ENCODE measurements at regions not wholly inside any gene's neighbourhood (a gene's known extent, or its start where the extent isn't known, plus 50 kb on each side); places are given as distances from the start of the nearest gene placed in this dataset.
"Not testable (repeated sequence)": the region's sequence is repeated elsewhere in the genome, so short reads cannot be mapped to it uniquely, and the experiment has no call there.

DNA sequence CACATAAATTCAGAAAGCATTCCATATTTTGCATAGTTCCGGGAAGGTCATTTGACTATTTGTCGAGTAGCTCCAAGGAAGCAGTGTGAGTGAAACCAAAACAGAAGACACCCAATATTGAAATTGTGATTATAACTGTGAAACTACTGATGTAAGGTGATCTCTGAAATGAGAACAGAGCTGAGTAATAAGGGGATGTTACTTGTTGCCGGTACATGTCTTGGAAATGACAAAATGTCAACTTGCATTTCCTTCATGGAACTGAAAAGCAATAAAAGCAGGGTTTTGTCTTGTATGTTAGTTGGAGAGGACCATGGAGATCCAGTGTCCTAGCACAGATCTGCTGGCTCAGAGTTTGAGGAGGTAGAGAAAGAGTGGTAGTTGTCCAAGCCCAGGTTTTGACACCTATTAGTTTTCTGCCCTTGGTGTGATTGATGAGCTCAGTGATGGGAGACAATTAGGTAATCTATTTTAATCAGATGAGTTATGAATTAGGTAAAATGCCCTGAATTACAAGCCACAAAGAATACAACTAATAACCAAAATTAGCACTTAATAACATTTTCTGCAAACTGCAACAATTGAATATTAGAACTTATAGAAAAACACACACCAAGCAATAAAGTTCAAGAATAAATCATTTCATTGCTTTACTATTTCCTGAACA is 58.7 kb upstream of the ZNF519 start:
- 88% methylated on average over 3 of the region's 3 CpGs for WGBS
- H3K27me3 ChIP-seq (replicated peaks; ENCODE audit: insufficient read depth); H3K4me1 ChIP-seq (replicated peaks); DNase-seq (ENCODE audit: low spot score); H3K27ac ChIP-seq; H3K4me3 ChIP-seq; H3K36me3 ChIP-seq; H3K9me3 ChIP-seq; intact Hi-C loops (cut with DNase I): not testable (repeated sequence)

DNA sequence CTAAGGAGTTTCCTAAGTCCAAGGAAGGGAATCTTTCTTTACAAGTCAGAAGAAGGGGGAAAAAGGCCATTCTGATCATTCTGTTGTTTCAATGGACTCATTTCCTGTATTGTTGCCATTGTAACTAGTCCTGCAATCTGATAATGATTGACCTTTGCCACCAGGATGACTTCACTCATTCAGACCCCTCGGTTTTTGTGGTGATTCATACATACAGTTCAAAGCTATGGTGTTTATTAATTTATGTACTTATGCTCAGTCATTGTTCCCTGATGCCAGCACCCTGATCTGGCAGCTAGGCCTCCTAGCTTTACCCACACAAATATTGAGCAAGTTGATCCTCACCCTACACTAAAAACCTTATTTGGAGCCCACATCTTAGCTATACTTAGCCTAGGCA is 57.6 kb upstream of the ZNF519 start:
- Histone ChIP-seq H3K27ac (no peak overlapping the region), H3K4me1 (replicated peaks) (no peaks in the 10 kb centered on the region), H3K27me3 (replicated peaks; ENCODE audit: insufficient read depth) (no peaks in the 10 kb centered on the region), H3K9me3 (no peaks in the 10 kb centered on the region), H3K4me3 (no peak overlapping the region), H3K36me3 (no peaks in the 10 kb centered on the region)
- DNase-seq (ENCODE audit: low spot score) = no peak
- TF ChIP-seq, protein P1, sequence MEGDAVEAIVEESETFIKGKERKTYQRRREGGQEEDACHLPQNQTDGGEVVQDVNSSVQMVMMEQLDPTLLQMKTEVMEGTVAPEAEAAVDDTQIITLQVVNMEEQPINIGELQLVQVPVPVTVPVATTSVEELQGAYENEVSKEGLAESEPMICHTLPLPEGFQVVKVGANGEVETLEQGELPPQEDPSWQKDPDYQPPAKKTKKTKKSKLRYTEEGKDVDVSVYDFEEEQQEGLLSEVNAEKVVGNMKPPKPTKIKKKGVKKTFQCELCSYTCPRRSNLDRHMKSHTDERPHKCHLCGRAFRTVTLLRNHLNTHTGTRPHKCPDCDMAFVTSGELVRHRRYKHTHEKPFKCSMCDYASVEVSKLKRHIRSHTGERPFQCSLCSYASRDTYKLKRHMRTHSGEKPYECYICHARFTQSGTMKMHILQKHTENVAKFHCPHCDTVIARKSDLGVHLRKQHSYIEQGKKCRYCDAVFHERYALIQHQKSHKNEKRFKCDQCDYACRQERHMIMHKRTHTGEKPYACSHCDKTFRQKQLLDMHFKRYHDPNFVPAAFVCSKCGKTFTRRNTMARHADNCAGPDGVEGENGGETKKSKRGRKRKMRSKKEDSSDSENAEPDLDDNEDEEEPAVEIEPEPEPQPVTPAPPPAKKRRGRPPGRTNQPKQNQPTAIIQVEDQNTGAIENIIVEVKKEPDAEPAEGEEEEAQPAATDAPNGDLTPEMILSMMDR (IDR thresholded peaks at IDR 0.05) = no peak
- TF ChIP-seq POLR2AphosphoS5 (IDR thresholded peaks at IDR 0.05) (no peak), POLR2A (IDR thresholded peaks at IDR 0.05) (no peak)
- WGBS = 26% methylated on average over 1 of the region's 1 CpG
- intact Hi-C loops (cut with DNase I) = no loop called here

- intact Hi-C loops (cut with DNase I); H3K27me3 ChIP-seq (replicated peaks; ENCODE audit: insufficient read depth); DNase-seq (ENCODE audit: low spot score); H3K27ac ChIP-seq; H3K4me3 ChIP-seq; H3K9me3 ChIP-seq; H3K36me3 ChIP-seq; H3K4me1 ChIP-seq (replicated peaks): not testable (repeated sequence)
- WGBS = 57% methylated on average over 4 of the region's 4 CpGs
Observed at GRCh38 chr18:14188751-14189406, 56.6 kb upstream of the ZNF519 start.

Small RNA genes in the stretch of these regions (small RNA-seq; reads per million reads assigned to genes)
- gene RNU6-316P = 0 reads per million in 2 donors
